ENCODE measurements at regions not wholly inside any gene's neighbourhood (a gene's known extent, or its start where the extent isn't known, plus 50 kb on each side); places are given as distances from the start of the nearest gene placed in this dataset.

DNA sequence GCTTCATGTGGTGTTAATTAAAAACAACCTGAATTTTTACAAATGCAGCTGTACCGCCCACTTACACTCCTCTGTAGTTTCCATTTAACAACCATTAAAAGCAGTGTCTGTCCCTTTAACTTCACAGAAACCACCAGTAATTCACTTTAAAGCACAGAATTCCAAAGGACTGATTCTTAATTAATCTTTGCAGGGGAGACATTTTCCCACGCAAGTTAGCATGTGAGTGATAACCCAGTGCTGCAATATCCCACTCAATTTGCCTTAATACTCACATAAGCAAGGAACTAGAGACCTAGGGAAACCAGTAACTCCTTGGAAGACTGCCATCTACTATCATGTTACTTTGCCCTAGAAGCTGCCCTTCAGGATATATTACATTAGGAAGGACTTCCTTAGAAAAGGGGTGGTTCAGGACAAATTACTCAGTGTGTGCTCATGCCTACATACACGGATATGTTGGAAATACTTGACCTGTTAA, 102.3 kb downstream of the OSR1 start:
- TF ChIP-seq, protein P1, sequence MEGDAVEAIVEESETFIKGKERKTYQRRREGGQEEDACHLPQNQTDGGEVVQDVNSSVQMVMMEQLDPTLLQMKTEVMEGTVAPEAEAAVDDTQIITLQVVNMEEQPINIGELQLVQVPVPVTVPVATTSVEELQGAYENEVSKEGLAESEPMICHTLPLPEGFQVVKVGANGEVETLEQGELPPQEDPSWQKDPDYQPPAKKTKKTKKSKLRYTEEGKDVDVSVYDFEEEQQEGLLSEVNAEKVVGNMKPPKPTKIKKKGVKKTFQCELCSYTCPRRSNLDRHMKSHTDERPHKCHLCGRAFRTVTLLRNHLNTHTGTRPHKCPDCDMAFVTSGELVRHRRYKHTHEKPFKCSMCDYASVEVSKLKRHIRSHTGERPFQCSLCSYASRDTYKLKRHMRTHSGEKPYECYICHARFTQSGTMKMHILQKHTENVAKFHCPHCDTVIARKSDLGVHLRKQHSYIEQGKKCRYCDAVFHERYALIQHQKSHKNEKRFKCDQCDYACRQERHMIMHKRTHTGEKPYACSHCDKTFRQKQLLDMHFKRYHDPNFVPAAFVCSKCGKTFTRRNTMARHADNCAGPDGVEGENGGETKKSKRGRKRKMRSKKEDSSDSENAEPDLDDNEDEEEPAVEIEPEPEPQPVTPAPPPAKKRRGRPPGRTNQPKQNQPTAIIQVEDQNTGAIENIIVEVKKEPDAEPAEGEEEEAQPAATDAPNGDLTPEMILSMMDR (IDR thresholded peaks at IDR 0.05), result no peak
- no peak for DNase-seq
- no peaks in the 10 kb centered on the region for H3K36me3 ChIP-seq
- intact Hi-C loops (cut with DNase I), result no loop called here
- no peak overlapping the region for H3K27ac ChIP-seq
- no peaks in the 10 kb centered on the region for H3K4me1 ChIP-seq
- no peaks in the 10 kb centered on the region for H3K27me3 ChIP-seq
- no peak overlapping the region for H3K4me3 ChIP-seq (replicated peaks in 1 of 3)
- 76 to 78% methylated on average over 3 of the region's 3 CpGs for WGBS, 2 donors
- H3K9me3 ChIP-seq, result no peaks in the 10 kb centered on the region

DNA sequence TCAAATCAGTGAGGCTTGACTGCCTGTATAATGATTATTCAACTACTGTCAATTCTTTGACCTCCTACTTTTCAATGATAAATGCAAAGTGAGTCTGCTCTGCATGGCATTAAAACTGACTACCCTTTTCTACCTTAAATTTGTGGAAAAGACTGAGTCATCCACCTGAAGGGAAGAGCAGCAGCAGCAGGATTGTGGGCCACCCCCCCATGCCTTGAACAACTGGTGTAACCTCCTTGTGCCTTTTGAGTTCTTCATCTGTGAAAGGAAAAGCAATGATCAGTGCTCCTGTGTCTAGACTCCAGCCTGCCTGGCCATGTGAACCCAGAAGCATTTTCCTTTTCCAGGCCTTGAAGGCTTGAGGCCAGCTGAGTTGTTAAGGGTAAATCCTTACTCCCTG, 102.9 kb downstream of the OSR1 start:
- no peaks in the 10 kb centered on the region for H3K36me3 ChIP-seq
- H3K9me3 ChIP-seq, result no peaks in the 10 kb centered on the region
- intact Hi-C loops (cut with DNase I), result no loop called here
- H3K27ac ChIP-seq, result no peak overlapping the region
- TF ChIP-seq, protein P1 (IDR thresholded peaks at IDR 0.05), result no peak
- no peak for TF ChIP-seq POLR2A (IDR thresholded peaks at IDR 0.05)
- H3K4me3 ChIP-seq (replicated peaks in 1 of 3), result no peak overlapping the region
- no peaks in the 10 kb centered on the region for H3K27me3 ChIP-seq
- H3K4me1 ChIP-seq, result no peaks in the 10 kb centered on the region
- no peak for DNase-seq

DNA sequence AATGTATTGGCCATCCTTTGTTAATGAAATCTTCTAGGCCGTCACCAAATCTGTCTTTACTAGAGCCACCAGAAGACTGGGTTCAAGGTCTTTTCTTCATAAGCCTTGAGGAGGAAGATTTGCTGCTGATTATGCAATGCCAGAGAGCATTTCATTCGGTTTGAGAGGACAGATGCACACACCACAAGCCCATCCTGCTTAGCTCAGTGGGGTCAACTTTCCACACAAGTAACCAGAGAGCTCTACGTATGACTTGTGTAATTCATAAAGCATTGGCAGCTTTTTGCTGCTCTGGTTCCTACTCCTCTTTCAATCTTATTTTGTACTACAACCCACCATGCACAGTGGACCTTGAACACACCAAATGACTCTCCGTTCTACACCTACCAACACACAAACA, 106.9 kb downstream of the OSR1 start:
- no peaks in the 10 kb centered on the region for H3K36me3 ChIP-seq
- no peak overlapping the region for H3K4me3 ChIP-seq (replicated peaks in 1 of 3)
- intact Hi-C loops (cut with DNase I), result no loop called here
- H3K4me1 ChIP-seq, result no peaks in the 10 kb centered on the region
- no peak overlapping the region for H3K27ac ChIP-seq
- TF ChIP-seq, protein P1 (IDR thresholded peaks at IDR 0.05), result no peak
- TF ChIP-seq POLR2A (IDR thresholded peaks at IDR 0.05), result no peak
- H3K27me3 ChIP-seq, result no peaks in the 10 kb centered on the region
- WGBS, 2 donors, result 87 to 90% methylated on average over 4 of the region's 4 CpGs
- no peak for DNase-seq
- H3K9me3 ChIP-seq, result no peaks in the 10 kb centered on the region

GRCh38 chr2:19250906-19251305, 107.5 kb downstream of the OSR1 start:
- Histone ChIP-seq H3K27me3 (no peaks in the 10 kb centered on the region), H3K4me3 (replicated peaks in 1 of 3) (no peak overlapping the region), H3K4me1 (no peaks in the 10 kb centered on the region), H3K9me3 (no peaks in the 10 kb centered on the region), H3K36me3 (no peaks in the 10 kb centered on the region), H3K27ac (no peak overlapping the region)
- WGBS, 2 donors, result 71 to 83% methylated on average over 2 of the region's 2 CpGs
- TF ChIP-seq, protein P1 (IDR thresholded peaks at IDR 0.05), result no peak
- TF ChIP-seq POLR2A (IDR thresholded peaks at IDR 0.05), result no peak
- intact Hi-C loops (cut with DNase I), result no loop called here
- DNase-seq, result no peak

DNA sequence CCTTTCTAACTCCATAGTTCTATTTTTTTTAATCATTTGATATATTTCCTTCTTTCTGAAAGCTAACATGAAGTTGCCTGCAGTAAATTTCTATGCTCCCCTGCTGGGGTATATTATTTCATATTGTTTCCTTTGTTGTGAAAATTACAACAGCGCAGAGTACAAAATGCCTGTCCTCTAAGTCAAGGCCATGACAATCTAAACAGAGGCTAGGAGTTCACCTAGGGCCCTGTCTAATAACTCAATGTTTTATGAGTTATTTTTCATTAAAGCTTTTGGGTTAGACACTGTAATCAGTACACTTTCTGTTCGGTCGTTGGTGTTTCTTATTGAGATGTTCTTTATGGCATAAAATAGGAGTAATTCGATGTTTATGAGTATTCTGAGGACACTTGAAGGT, 111.2 kb downstream of the OSR1 start:
- no peak for DNase-seq

More for the DNA sequence above, 111.2 kb downstream of the OSR1 start:
- H3K9me3 ChIP-seq, result no peaks in the 10 kb centered on the region
- H3K27ac ChIP-seq, result no peak overlapping the region
- no peaks in the 10 kb centered on the region for H3K4me1 ChIP-seq
- H3K4me3 ChIP-seq (replicated peaks in 1 of 3), result no peak overlapping the region
- TF ChIP-seq, protein P1 (IDR thresholded peaks at IDR 0.05), result no peak
- no peak for TF ChIP-seq POLR2A (IDR thresholded peaks at IDR 0.05)
- WGBS, 2 donors, result 77 to 83% methylated on average over 4 of the region's 4 CpGs
- intact Hi-C loops (cut with DNase I), result no loop called here
- no peaks in the 10 kb centered on the region for H3K36me3 ChIP-seq
- no peaks in the 10 kb centered on the region for H3K27me3 ChIP-seq

All from thyroid gland (tissue), 4 donors.